Lung (tissue), 11 donors: ENCODE measurements at regions not wholly inside any gene's neighbourhood (a gene's known extent, or its start where the extent isn't known, plus 50 kb on each side); places are given as distances from the start of the nearest gene placed in this dataset.

Experiments
- ATAC-seq: fragments of 200-7000 bp; cut with Tn5 transposase; one replicate; pipeline ENCODE4 v1.9.1; 2020; ENCODE audit warnings: moderate number of reproducible peaks; ENCODE audit not compliant: insufficient read depth, low FRiP score
- DNase-seq, 3 donors: peaks; one replicate each; pipeline ENCODE4 v3.0.0-alpha.2; 2013 to 2017
- H3K27ac ChIP-seq, 2 donors: one replicate each; pipeline ENCODE4 v1.5.1; 2013; ENCODE audit warnings: mild to moderate bottlenecking in 2 of 2, moderate library complexity in 2 of 2, control low read depth in 1 of 2, inconsistent platforms in 1 of 2, low read depth in 1 of 2, low read length in 1 of 2
- H3K27me3 ChIP-seq, 3 donors: one replicate each; pipeline ENCODE4 v1.5.1; 2013; ENCODE audit warnings: low read length in 2 of 3; ENCODE audit not compliant: control insufficient read depth in 3 of 3, insufficient read depth in 3 of 3
- H3K36me3 ChIP-seq, 4 donors: one replicate each; pipeline ENCODE4 v1.5.1; 2013; ENCODE audit warnings: low read length in 4 of 4, mild to moderate bottlenecking in 1 of 4, moderate library complexity in 1 of 4; ENCODE audit not compliant: control insufficient read depth in 4 of 4, insufficient read depth in 4 of 4
- H3K4me1 ChIP-seq, 5 donors: one replicate each; pipeline ENCODE4 v1.5.1; 2013; ENCODE audit warnings: low read length in 5 of 5, mild to moderate bottlenecking in 2 of 5, moderate library complexity in 1 of 5; ENCODE audit not compliant: control insufficient read depth in 5 of 5, insufficient read depth in 5 of 5
- H3K4me3 ChIP-seq: one replicate; pipeline ENCODE4 v1.5.1; 2013; ENCODE audit warnings: mild to moderate bottlenecking, control low read depth, moderate library complexity
- H3K9ac ChIP-seq, 2 donors: one replicate each; pipeline ENCODE4 v1.5.1; 2013; ENCODE audit warnings: low read length in 2 of 2, control low read depth in 1 of 2; ENCODE audit not compliant: insufficient read depth in 1 of 2
- H3K9me3 ChIP-seq, 4 donors: one replicate each; pipeline ENCODE4 v1.5.1; 2013; ENCODE audit warnings: low read length in 3 of 4, mild to moderate bottlenecking in 1 of 4, moderate library complexity in 1 of 4; ENCODE audit not compliant: control insufficient read depth in 4 of 4, insufficient read depth in 3 of 4
- CTCF ChIP-seq: IDR thresholded peaks from 2 replicates; pipeline ENCODE4 v1.5.1; 2012; ENCODE audit warnings: mild to moderate bottlenecking; ENCODE audit errors: control extremely low read depth, extremely low read depth
- WGBS, 2 donors: extraction: QIAGEN DNeasy Blood & Tissue Kit; methylation state at CpG; one replicate each; pipeline ENCODE4 v1.1.7; 2013; 5-methylcytosine and 5-hydroxymethylcytosine counted together
- donor health status: control.
- donor health status: control.
- donor health status: Bipolar disorder and iron deficiency.
- donor health status: healthy.
- donor health status: DM: yes; HTN: yes; CAD: no.

GRCh38 chr5:108669462-108669861 lies 78.2 kb upstream of the FER start:
- TF ChIP-seq CTCF = no peak
- ATAC-seq (no peak), DNase-seq (no peak)
- Histone ChIP-seq H3K9ac (no peak overlapping the region), H3K27ac (no peak overlapping the region), H3K4me3 (no peak overlapping the region), H3K4me1 (no peaks in the 10 kb centered on the region), H3K9me3 (no peaks in the 10 kb centered on the region), H3K36me3 (no peaks in the 10 kb centered on the region), H3K27me3 (no peaks in the 10 kb centered on the region)
- 79 to 90% methylated on average over 1 of the region's 1 CpG for WGBS, 2 donors

GRCh38 chr5:108661590-108662219 lies 86.0 kb upstream of the FER start:
- no peak overlapping the region for H3K9ac ChIP-seq
- no peaks in the 10 kb centered on the region for H3K36me3 ChIP-seq
- H3K27ac ChIP-seq = no peak overlapping the region
- DNase-seq (no peak), ATAC-seq (no peak)
- no peak for TF ChIP-seq CTCF
- H3K4me1 ChIP-seq = peaks cover 0 to 3% (median 0%) of the 10 kb centered on the region in 5 donors
- no peaks in the 10 kb centered on the region for H3K27me3 ChIP-seq
- H3K4me3 ChIP-seq = no peak overlapping the region
- H3K9me3 ChIP-seq = no peaks in the 10 kb centered on the region
- 67 to 78% methylated on average over 3 of the region's 3 CpGs for WGBS, 2 donors

- no peaks in the 10 kb centered on the region for H3K36me3 ChIP-seq
- H3K4me1 ChIP-seq = peaks cover 0 to 3% (median 0%) of the 10 kb centered on the region in 5 donors
- H3K27me3 ChIP-seq = no peaks in the 10 kb centered on the region
- no peaks in the 10 kb centered on the region for H3K9me3 ChIP-seq
- 70 to 75% methylated on average over 1 of the region's 1 CpG for WGBS, 2 donors
- no peak overlapping the region for H3K27ac ChIP-seq
- no peak overlapping the region for H3K9ac ChIP-seq
- TF ChIP-seq CTCF = no peak
- DNase-seq (no peak), ATAC-seq (no peak)
- no peak overlapping the region for H3K4me3 ChIP-seq
Observed at GRCh38 chr5:108661024-108661423, 86.7 kb upstream of the FER start.

GRCh38 chr5:108660291-108660690 lies 87.4 kb upstream of the FER start:
- Histone ChIP-seq H3K36me3 (no peaks in the 10 kb centered on the region), H3K9me3 (no peaks in the 10 kb centered on the region), H3K4me1 (peaks cover 0 to 3% (median 0%) of the 10 kb centered on the region in 5 donors), H3K27ac (no peak overlapping the region), H3K4me3 (no peak overlapping the region), H3K27me3 (no peaks in the 10 kb centered on the region), H3K9ac (no peak overlapping the region)
- no peak for DNase-seq
- no peak for TF ChIP-seq CTCF
- 59 to 66% methylated on average over 6 of the region's 6 CpGs for WGBS, 2 donors
- no peak for ATAC-seq
